GM18507 (cell line): ENCODE measurements at regions not wholly inside any gene's neighbourhood (a gene's known extent, or its start where the extent isn't known, plus 50 kb on each side); places are given as distances from the start of the nearest gene placed in this dataset.
"Not testable (repeated sequence)": the region's sequence is repeated elsewhere in the genome, so short reads cannot be mapped to it uniquely, and the experiment has no call there.

Experiments
- DNase-seq: peaks from one replicate; pipeline ENCODE4 v3.0.0; 2011; ENCODE audit warnings: low read depth; ENCODE audit not compliant: insufficient read length; ENCODE audit errors: extremely low spot score
- FAIRE-seq: peaks from 2 replicates; lab custom pipeline; 2011; peaks lifted over from hg19 to GRCh38; lab: Jason Lieb, UNC

DNA sequence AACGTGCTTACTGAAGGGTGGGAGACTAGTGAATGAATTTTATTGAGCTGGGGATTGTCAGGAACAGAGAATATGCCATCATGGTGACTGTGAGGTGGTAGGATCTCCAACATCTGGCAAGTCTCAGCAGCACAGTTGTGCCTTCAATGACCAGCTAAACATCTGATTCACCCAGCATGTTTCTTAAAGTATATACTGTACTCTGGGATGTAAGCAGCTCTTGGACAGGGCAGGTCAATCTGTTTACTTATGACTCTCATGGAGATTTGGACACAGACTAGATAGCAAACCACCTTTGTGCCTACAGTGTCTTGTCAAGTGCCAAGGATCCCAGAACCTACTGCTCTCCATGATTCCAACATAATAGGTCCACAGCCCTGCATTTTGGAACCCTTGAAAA is 801.0 kb upstream of the CITED2 start:
- no peak for DNase-seq
- no peak for FAIRE-seq

DNA sequence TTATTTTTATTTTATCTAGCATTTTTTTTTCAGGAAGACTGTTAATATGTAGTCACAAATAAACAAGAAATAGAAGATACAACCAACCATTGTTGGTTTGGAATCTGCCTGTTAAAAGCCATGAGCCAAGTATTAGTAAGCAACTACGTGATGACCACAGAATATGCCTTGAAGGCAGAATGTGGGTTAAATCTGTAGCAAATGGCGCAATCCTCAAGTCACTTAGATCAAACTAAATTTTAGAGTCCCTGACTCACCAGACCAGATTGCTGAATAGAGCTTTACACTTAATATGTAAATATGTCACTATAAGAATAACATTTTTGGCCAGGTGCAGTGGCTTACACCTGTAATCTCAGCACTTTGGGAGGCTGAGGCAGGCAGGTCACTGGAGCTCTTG is 800.1 kb upstream of the CITED2 start:
- FAIRE-seq (no peak), DNase-seq (no peak)

DNA sequence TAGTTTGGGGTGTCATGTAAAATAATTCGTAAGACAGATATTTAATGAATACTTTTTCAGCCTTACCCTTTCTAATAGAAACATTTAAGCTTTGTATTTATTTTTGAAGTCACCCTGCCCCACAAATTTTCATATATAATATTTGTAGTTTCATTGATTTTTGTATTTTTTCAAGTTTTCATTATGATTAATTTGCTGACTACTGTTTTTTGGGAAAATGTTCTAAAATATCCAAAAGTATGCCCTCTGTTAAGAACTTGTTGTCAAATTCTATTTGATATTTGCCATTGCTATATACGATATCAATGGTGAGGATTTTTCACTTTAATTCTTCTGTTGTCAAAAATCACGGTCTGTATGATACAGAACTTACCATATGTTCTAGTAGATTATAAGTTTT is 793.9 kb upstream of the CITED2 start:
- FAIRE-seq = no peak

DNA sequence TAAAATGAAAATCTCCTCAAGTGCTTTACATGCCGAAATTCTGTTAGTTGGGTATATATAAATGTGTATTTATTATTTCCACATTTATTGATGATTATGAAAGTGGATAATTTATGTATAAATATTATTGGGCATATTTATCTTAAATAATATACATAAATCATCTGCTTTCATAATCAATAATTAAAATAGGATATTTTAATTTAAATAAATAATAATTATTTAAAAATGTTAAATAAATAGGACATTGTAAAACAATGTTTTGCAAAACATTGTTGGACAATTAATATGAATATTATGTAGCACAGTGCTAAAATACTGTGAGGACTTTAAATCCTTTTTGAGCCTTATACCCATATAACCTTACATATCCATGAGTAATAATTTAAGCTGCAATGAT is 786.5 kb upstream of the CITED2 start:
- FAIRE-seq = no peak

More for the DNA sequence above, 793.9 kb upstream of the CITED2 start:
- no peak for DNase-seq

DNA sequence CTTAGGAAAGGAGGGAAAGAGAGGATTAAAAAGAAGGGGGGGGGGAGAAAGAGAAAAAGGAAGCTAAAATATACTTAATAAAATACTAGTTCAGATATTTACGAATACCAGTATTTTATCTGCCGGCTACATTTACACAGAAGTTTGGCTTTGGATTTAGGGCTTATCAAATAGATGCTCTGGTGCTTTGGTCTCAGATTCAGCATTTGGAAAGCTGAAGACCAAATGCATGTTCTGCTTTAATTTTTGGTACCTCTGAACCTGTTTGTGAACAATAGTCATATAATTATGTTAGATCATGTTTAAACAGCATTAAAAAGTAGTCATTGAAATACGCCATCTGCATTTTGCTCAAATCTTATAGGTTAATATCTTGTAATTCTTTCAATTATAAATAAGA is 786.0 kb upstream of the CITED2 start:
- DNase-seq = no peak
- FAIRE-seq = no peak

More for the DNA sequence above, 786.5 kb upstream of the CITED2 start:
- DNase-seq = no peak

DNA sequence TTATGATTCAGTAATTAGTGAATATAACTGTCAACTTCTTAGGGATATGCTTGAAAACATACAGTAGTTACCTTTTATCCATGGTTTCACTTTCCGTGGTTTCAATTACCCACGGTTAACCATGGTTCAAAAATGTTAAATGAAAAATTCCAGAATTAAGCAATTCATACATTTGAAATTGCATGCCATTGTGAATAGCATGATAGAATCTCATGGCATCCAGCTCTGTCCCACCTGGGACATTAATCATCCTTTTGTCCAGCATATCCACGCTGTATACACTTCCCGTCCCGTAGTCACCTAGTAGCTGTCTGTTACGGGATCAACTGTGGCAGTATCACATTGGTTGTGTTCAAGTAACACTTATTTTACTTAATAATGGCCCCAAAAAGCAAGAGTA is 781.7 kb upstream of the CITED2 start:
- no peak for DNase-seq
- no peak for FAIRE-seq

DNA sequence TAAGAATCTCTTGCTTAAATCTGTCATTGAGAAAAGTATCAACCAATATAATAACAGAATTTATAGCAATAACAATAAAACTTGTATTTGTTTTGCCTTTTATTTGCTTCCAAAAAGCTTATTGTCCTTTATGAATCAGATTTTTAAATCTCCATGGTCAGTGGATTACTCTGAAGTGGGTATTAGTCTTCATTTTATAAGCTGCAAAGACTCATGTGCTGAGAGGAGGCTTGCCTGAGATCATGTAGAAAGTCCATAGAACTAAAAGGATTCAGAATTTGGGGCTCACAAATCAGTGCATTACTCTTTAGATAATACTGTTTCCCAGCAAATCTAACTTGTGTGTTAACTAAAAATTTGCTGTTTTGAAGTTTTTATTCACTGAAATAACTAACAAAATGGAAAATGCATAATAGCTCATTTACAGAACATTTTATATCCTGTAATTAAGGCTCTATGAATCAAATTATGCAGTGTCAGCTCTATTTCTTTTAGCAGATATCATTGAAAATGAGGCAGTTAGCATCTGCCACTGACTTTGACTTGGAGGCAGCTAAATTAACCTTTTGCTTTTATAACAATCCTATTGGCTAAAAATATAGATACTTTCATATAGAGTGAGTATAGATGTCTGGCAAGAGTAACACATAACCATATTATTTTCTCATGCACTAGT is 781.1 kb upstream of the CITED2 start:
- DNase-seq (no peak), FAIRE-seq (no peak)

DNA sequence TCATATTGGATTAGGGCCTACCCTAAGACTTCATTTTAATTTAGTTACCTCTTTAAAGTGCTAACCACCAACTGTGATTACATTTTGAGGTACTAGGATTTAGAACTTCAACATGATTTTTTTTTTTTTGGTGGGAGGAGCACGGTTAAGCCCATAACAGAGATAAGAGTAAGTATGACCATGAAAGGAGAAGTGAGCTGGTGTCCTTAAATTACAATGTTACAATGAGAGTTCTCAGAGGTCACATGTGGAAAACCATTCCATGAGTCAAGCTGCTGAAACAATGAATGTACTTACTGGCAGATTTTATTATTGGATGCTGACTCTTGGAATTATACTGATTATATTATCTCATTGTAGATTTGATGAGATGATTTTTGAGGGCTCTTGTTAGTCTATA is 779.3 kb upstream of the CITED2 start:
- no peak for FAIRE-seq
- DNase-seq = no peak

DNA sequence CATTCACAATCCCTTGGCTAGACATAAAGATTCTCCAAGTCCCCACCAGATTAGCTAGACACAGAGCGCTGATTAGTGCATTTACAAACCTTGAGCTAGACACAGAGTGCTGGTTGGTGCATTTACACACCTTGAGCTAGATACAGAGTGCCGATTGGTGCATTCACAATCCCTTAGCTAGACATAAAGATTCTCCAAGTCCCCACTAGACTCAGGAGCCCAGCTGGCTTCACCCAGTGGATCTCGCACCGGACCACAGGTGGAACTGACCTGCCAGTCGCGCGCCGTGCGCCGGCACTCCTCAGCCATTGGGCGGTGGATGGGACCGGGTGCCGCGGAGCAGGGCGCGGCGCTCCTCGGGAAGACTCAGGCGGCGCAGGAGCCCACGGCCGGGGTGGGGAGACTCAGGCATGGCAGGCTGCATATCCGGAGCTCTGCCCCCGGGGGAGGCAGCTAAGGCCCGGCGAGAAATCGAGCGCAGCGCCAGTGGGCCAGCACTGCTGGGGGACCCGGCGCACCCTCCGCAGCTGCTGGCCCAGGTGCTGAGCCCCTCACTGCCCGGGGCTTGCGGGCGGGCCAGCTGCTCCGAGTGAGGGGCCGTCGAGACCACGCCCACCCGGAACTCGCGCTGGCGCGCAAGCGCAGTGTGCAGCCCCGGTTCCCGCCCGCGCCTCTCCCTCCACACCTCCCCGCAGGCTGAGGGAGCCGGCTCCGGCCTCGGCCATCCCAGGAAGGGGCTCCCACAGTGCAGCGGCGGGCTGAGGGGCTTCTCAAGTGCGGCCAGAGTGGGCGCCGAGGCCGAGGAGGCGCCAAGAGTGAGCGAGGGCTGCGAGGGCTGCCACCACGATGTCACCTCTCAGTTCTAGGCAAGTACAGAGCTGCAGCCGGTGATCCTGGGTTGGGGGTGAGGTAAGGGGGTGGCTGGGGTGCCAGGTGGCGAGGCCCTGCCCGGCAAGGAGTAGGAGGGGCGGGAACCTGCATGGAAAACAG is 773.7 kb upstream of the CITED2 start:
- DNase-seq, FAIRE-seq: not testable (repeated sequence)

DNA sequence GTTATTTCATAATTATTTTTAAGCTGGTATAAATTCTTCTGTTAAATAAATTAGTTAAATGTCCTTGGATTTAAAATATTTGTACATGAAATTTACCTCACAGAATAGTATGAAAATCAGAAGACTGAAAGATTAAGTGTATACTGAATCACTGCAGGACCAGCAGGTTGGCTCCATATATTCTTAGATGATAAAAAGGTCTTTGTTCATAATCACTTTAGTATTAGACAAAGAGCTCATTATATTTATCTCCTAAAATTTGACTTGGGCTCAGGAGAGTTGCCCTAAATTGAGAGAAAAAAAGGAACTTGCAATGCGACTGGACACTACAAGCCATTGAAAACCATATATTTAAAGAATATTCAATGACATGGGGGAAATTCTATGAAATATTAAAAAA is 766.4 kb upstream of the CITED2 start:
- FAIRE-seq = no peak

DNA sequence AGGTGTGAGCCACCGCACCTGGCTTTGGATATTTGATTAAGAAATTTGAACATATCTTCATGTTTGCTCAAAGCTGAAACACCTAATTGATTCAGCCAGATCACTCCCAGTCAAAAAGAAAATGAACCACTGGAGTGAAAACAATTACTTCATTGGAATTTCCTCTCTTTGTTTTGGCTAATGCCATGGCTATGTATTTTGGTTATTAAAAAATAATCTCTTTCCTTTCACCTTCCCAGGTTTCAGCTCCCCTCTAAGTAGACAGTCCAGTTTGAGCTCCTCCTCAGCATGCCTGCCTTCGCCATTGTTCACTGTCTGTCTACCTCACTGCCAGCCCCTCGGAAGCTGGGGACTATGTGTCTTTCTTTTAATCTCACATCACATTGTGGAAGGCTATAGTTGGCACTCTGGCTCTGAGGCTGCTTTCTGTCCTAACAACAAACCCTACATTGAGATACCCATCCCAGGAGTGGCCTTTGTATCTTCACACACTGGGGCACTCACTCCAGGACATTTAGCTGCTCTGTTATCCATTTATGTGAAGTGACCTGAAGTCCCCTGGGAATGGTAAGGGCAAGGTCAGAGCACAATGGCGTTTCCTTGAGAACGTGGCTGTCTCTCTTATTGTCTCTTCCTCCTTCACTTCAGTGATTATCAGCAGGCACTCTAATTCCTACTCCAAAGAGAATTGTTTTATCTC is 764.0 kb upstream of the CITED2 start:
- FAIRE-seq = no peak
- no peak for DNase-seq

More for the DNA sequence above, 766.4 kb upstream of the CITED2 start:
- DNase-seq = no peak

DNA sequence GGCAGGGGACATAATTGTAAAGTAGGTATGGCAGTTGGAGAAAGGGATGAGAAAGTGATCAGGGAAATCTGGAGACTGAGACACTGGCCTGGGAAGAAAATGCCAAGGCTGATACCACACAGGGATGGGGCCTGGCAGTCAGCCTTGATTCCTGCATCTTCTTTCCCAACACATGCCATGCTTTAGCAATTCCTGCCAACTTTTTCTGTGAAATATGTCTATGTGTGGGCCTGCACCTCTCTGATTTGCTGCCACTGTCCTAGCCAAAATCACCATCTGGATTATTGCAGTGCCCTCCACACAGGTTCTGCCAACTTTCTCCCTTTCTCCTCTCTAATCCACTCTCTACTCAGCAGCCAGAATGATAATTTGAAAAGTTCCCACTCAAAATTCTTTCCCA is 759.8 kb upstream of the CITED2 start:
- FAIRE-seq (no peak), DNase-seq (no peak)

DNA sequence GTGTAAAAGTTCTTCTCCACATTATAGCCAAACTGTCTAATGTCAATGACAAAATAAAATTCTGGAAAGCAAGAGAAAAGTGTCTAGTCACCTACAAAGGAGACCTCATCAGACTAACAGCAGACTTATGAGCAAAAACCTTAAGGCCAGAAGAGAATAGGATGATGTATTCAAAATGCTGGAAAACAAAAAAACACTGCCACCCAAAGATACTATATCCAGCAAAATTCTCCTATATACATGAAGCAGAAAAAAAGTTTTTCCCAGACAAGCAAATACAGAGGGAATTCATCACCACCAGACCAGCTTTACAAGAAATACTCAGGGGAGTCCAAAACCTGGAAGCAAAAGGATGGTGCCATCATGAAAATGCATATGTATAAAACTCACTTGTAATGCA is 755.6 kb upstream of the CITED2 start:
- DNase-seq = no peak
- no peak for FAIRE-seq

DNA sequence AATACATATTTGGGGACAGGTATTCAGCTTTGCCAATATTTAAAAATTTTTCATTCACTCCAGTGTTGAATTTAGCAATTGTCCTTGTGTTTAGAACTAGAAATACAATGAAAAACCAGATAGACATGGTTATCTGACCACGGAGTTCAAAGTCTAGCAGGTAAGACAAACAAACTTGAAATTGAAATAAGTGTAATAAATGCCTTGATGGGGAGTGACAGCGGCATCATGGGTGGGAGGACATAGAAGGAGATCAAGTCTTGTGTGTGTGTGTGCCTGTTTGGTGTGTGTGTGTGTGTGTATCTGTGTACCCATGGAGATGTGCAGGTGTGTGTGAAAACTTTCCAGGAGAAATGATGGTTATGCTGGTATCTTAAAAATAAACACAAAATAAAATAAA is 750.0 kb upstream of the CITED2 start:
- DNase-seq (no peak), FAIRE-seq (no peak)

DNA sequence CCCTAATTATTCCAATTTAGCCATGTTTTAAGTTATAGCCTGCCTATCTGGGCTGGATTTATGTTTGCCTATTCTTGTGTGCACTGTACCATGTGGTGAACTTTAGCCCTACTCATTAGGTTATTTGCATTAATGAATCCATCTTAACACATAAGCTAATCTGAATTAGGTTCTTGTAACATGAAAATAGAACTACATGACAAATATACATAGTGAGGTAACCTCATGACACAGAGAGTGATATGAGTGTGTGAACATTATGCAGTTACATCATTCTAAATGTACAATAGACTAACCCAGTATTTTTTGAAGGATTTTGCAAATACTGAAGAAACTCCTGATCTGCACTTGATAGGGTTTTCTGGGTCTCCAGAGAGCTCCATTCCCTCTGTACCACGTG is 733.7 kb upstream of the CITED2 start:
- no peak for FAIRE-seq
- DNase-seq = no peak

DNA sequence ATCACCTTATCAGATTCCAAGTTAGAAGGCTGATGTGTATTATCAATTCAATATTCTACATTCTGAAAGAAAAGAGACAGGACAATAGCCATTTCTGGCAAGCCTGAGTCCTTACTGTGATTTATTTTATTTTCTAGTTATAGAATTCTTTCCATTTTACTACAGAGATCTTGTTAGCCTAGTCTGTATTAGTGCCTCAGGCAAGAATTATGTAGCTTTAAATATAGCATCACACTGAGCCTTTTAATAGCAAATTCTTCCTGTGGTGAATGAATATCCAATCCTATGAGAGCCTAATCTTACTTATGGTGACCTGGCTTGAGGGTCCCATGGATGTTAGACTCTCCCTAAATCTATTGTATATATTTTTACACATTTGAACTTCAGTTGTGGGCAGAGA is 732.8 kb upstream of the CITED2 start:
- FAIRE-seq = no peak
- DNase-seq = no peak

DNA sequence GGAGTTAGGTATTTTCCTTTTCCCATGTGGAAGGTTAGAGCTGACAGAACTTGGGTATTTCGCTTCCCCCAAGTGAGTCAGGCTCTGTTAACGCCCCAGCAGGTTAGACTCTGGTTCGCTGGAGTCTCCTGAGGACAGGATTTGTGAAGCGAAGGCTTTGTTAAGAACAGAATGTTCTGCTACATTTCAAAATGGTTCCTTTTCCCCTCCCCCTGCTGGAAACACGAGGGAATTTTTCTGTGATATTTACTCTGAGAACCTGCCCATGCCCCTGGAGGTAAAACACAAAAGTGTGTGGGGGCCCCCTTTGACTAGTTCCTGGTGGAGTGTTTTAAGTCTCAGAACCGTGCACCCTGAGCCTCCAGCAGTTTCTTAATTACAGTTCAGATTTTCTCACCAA is 731.4 kb upstream of the CITED2 start:
- DNase-seq (no peak), FAIRE-seq (no peak)

DNA sequence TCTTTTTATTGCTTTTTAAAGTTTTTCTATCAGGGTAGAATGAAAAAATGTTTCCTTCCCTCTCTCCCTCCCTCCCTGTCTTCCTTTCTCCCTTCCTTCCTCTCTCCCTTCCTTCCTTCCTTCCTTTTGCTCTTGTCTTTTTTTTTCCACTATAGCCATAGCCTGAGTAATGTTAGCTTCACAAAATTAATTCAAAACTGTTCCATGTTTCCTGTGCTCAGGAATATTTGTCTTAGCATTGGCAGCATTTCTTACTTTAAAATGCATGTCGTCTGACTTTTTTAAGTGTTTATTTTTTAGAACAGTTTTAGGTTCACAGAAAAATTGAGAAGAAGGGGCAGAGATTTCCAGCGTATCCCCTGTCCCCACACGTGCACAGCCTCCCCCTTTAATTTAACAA is 730.8 kb upstream of the CITED2 start:
- DNase-seq = no peak
- no peak for FAIRE-seq

DNA sequence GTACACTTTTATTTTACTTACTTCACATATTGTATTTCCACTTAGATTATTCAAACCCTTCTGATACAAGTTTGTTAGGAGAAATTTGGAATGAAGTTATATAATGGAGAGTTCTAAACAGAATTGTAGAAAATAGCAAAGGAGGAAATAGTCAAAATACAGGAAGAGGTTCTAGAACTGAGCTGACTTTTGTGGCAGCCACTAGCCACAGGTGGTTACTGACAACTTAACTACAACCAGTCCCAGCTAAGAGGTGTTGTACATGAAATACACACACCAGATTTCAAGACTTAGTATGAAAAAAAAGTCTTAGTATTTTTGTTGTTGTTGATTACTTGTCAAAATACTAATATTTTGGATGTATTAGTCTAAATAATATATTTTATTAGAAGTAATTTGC is 727.4 kb upstream of the CITED2 start:
- no peak for FAIRE-seq
- DNase-seq = no peak

DNA sequence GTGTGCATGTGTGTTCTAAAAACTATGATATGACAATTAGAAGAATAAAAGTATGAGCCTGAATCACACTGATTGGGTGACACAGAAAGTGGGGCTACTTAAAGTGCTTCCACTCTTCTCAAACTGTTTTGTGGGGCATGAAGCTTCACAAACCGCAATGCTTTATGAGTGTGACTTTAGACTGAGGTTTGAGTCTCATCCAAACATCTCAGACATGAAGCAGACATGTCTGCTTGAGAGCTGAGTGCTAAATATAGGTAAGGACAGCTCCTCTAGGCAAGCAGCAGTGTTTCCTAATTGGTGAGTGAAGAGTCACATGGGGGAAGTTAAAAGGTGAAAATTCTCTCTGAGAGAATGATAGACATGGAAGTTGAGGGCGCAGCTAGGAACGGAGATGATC is 726.9 kb upstream of the CITED2 start:
- DNase-seq = no peak
- FAIRE-seq = no peak
